ENCODE measurements at regions not wholly inside any gene's neighbourhood (a gene's known extent, or its start where the extent isn't known, plus 50 kb on each side); places are given as distances from the start of the nearest gene placed in this dataset.

- no peak overlapping the region for H3K27ac ChIP-seq
- H3K9ac ChIP-seq: no peak overlapping the region
- no peaks in the 10 kb centered on the region for H3K9me3 ChIP-seq
- peaks cover 80% of the 10 kb centered on the region for H3K4me1 ChIP-seq
- peaks cover 25% of the 10 kb centered on the region for H3K27me3 ChIP-seq
- H3K36me3 ChIP-seq: no peaks in the 10 kb centered on the region
- H4K20me1 ChIP-seq: no peaks in the 10 kb centered on the region
- no peak for TF ChIP-seq Cebpa-rat (IDR thresholded peaks at IDR 0.05)
- no peak overlapping the region for H3K4me3 ChIP-seq
- no peak overlapping the region for H3K4me2 ChIP-seq
Observed at GRCh38 chr20:24208652-24209051, 220.1 kb upstream of the GGTLC1 start.

- no peaks in the 10 kb centered on the region for H3K9me3 ChIP-seq
- TF ChIP-seq Cebpa-rat (IDR thresholded peaks at IDR 0.05): no peak
- peak overlapping the region; percentile 81; the same call in 1 of the 2 replicates for H3K27ac ChIP-seq
- H3K36me3 ChIP-seq: no peaks in the 10 kb centered on the region
- H3K4me1 ChIP-seq: peaks cover 76% of the 10 kb centered on the region
- H3K9ac ChIP-seq: no peak overlapping the region
- peak overlapping the region; percentile 78 for H3K4me2 ChIP-seq
- H3K4me3 ChIP-seq: no peak overlapping the region
- peaks cover 18% of the 10 kb centered on the region for H3K27me3 ChIP-seq
- H4K20me1 ChIP-seq: no peaks in the 10 kb centered on the region
Observed at GRCh38 chr20:24207803-24208300, 219.3 kb upstream of the GGTLC1 start.

GRCh38 chr20:24206995-24207394 is 218.4 kb upstream of the GGTLC1 start:
- H3K27ac ChIP-seq: peak overlapping the region; percentile 81
- no peak for TF ChIP-seq Cebpa-rat (IDR thresholded peaks at IDR 0.05)
- H3K4me1 ChIP-seq: peaks cover 67% of the 10 kb centered on the region
- peak overlapping the region; percentile 65; the same call in 1 of the 2 replicates for H3K9ac ChIP-seq
- H3K27me3 ChIP-seq: peaks cover 9% of the 10 kb centered on the region
- no peaks in the 10 kb centered on the region for H3K9me3 ChIP-seq
- H3K36me3 ChIP-seq: no peaks in the 10 kb centered on the region
- H3K4me2 ChIP-seq: peak overlapping the region; percentile 78
- no peaks in the 10 kb centered on the region for H4K20me1 ChIP-seq
- peak overlapping the region; percentile 35; the same call in 1 of the 2 replicates for H3K4me3 ChIP-seq

- no peaks in the 10 kb centered on the region for H3K27me3 ChIP-seq
- H3K4me1 ChIP-seq: peaks cover 52% of the 10 kb centered on the region
- TF ChIP-seq Cebpa-rat (IDR thresholded peaks at IDR 0.05): no peak
- no peaks in the 10 kb centered on the region for H3K9me3 ChIP-seq
- no peak overlapping the region for H3K9ac ChIP-seq
- H3K27ac ChIP-seq: no peak overlapping the region
- H3K4me2 ChIP-seq: no peak overlapping the region
- H4K20me1 ChIP-seq: no peaks in the 10 kb centered on the region
- no peak overlapping the region for H3K4me3 ChIP-seq
- H3K36me3 ChIP-seq: no peaks in the 10 kb centered on the region
Observed at GRCh38 chr20:24203526-24204183, 215.1 kb upstream of the GGTLC1 start.

- H3K4me3 ChIP-seq: no peak overlapping the region
Observed at GRCh38 chr20:24199501-24199900, 210.9 kb upstream of the GGTLC1 start.

GRCh38 chr20:24194143-24194542 is 205.6 kb upstream of the GGTLC1 start:
- no peak for TF ChIP-seq Cebpa-rat (IDR thresholded peaks at IDR 0.05)
- no peak overlapping the region for H3K4me2 ChIP-seq
- no peaks in the 10 kb centered on the region for H3K4me1 ChIP-seq
- no peaks in the 10 kb centered on the region for H3K36me3 ChIP-seq
- H3K27me3 ChIP-seq: no peaks in the 10 kb centered on the region
- no peaks in the 10 kb centered on the region for H4K20me1 ChIP-seq
- no peak overlapping the region for H3K27ac ChIP-seq
- H3K9ac ChIP-seq: no peak overlapping the region
- H3K9me3 ChIP-seq: peaks cover 4% of the 10 kb centered on the region; the same call in 1 of the 2 replicates
- no peak overlapping the region for H3K4me3 ChIP-seq

More at GRCh38 chr20:24199501-24199900, 210.9 kb upstream of the GGTLC1 start:
- no peak for TF ChIP-seq Cebpa-rat (IDR thresholded peaks at IDR 0.05)
- peaks cover 10% of the 10 kb centered on the region for H3K4me1 ChIP-seq
- no peaks in the 10 kb centered on the region for H3K27me3 ChIP-seq
- no peak overlapping the region for H3K4me2 ChIP-seq
- H3K9me3 ChIP-seq: no peaks in the 10 kb centered on the region
- H3K9ac ChIP-seq: no peak overlapping the region
- no peaks in the 10 kb centered on the region for H4K20me1 ChIP-seq
- H3K36me3 ChIP-seq: no peaks in the 10 kb centered on the region
- H3K27ac ChIP-seq: no peak overlapping the region

- H4K20me1 ChIP-seq: no peaks in the 10 kb centered on the region
- peaks cover 4% of the 10 kb centered on the region; the same call in 1 of the 2 replicates for H3K9me3 ChIP-seq
- no peaks in the 10 kb centered on the region for H3K27me3 ChIP-seq
- no peak overlapping the region for H3K27ac ChIP-seq
- no peak overlapping the region for H3K4me3 ChIP-seq
- H3K9ac ChIP-seq: no peak overlapping the region
- H3K4me2 ChIP-seq: no peak overlapping the region
- no peak for TF ChIP-seq Cebpa-rat (IDR thresholded peaks at IDR 0.05)
- H3K36me3 ChIP-seq: no peaks in the 10 kb centered on the region
- H3K4me1 ChIP-seq: peaks cover 16% of the 10 kb centered on the region
Observed at GRCh38 chr20:24190905-24191304, 202.3 kb upstream of the GGTLC1 start.

- Histone ChIP-seq H3K4me1 (peaks cover 53% of the 10 kb centered on the region), H3K36me3 (no peaks in the 10 kb centered on the region)
Observed at GRCh38 chr20:24185791-24186190, 197.2 kb upstream of the GGTLC1 start.

GRCh38 chr20:24181151-24181550 is 192.6 kb upstream of the GGTLC1 start:
- no peak overlapping the region for H3K4me2 ChIP-seq

More at GRCh38 chr20:24185791-24186190, 197.2 kb upstream of the GGTLC1 start:
- no peak for TF ChIP-seq Cebpa-rat (IDR thresholded peaks at IDR 0.05)
- Histone ChIP-seq H4K20me1 (no peaks in the 10 kb centered on the region), H3K27ac (peak overlapping the region; percentile 65; the same call in 1 of the 2 replicates), H3K4me3 (no peak overlapping the region), H3K9me3 (peaks cover 4% of the 10 kb centered on the region; the same call in 1 of the 2 replicates), H3K4me2 (peak overlapping the region; percentile 68), H3K27me3 (no peaks in the 10 kb centered on the region), H3K9ac (peak overlapping the region; percentile 45; the same call in 1 of the 2 replicates)

GRCh38 chr20:24169256-24169655 is 180.7 kb upstream of the GGTLC1 start:
- no peak overlapping the region for H3K27ac ChIP-seq
- no peaks in the 10 kb centered on the region for H3K36me3 ChIP-seq
- H3K9me3 ChIP-seq: peaks cover 29% of the 10 kb centered on the region
- H3K27me3 ChIP-seq: no peaks in the 10 kb centered on the region
- no peaks in the 10 kb centered on the region for H4K20me1 ChIP-seq
- no peak overlapping the region for H3K4me2 ChIP-seq
- H3K4me1 ChIP-seq: peaks cover 11% of the 10 kb centered on the region
- H3K9ac ChIP-seq: no peak overlapping the region
- no peak for TF ChIP-seq Cebpa-rat (IDR thresholded peaks at IDR 0.05)
- no peak overlapping the region for H3K4me3 ChIP-seq

More at GRCh38 chr20:24181151-24181550, 192.6 kb upstream of the GGTLC1 start:
- H3K9me3 ChIP-seq: no peaks in the 10 kb centered on the region
- H3K4me1 ChIP-seq: peaks cover 39% of the 10 kb centered on the region
- no peaks in the 10 kb centered on the region for H3K27me3 ChIP-seq
- H3K27ac ChIP-seq: no peak overlapping the region
- no peaks in the 10 kb centered on the region for H4K20me1 ChIP-seq
- no peak overlapping the region for H3K4me3 ChIP-seq
- H3K9ac ChIP-seq: no peak overlapping the region
- H3K36me3 ChIP-seq: no peaks in the 10 kb centered on the region
- no peak for TF ChIP-seq Cebpa-rat (IDR thresholded peaks at IDR 0.05)
